ENCODE measurements at regions not wholly inside any gene's neighbourhood (a gene's known extent, or its start where the extent isn't known, plus 50 kb on each side); places are given as distances from the start of the nearest gene placed in this dataset.

DNA sequence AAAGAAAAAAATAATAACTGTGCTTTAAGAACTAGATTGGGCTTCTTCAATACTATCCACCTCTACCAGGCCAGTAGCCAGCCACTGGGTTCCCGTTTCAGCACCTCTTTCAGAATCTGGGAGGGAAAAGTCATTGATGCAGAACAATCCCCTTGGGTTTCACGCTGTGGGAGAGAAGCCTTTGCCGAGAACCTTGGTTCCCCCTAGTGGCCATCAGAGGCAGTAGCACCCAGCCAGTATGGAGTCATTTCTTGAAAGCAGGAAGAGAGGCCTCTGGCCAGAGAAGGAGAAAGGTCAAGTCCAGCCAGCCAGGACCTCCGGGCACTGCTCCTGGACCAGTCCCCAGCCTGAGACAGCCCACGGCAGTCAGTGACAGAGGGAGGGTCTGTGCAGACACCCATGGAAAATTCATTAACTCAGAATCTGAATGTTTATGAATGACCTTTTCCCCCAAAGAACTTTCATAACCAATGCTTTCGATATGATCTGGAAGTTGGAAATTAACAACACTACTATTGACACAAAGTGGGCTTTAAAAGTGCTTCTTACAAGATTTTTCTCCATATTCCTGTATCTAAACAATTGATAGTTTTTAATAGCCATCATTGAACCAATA lies 51.2 kb upstream of the CDH5 start:
- peak; percentile 57 for DNase-seq

- DNase-seq = no peak
Observed at GRCh38 chr16:66311306-66311705, 55.2 kb upstream of the CDH5 start.

DNA sequence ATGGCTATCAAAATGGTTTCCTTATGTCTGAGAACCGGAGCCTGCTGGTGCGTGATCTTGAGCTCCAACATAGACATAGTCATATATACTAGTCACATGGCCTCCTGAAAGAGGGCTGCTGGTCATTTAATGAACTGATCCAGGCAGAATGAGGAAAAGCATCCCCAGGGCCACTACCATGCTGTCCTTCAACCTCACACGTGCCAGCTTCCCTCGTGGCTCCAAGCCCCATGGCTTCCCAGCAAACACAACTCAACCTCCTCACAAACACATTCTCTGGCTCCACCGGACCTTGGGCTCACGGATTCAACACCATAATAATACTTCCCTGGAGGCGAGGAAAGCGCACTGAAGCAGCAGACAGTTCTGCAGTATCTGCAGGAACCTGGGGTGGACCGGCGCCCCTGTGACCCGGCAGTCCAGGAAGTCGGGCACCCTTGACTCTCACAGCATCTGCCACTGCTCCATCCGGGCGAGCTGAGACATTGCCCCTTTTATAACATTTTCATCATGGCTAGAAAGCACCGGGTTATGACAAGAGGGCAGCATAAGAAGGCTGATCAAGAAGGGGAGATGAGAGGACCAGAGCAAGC lies 57.2 kb upstream of the CDH5 start:
- DNase-seq = no peak

- no peak for DNase-seq
Observed at GRCh38 chr16:66308096-66308495, 58.4 kb upstream of the CDH5 start.

DNA sequence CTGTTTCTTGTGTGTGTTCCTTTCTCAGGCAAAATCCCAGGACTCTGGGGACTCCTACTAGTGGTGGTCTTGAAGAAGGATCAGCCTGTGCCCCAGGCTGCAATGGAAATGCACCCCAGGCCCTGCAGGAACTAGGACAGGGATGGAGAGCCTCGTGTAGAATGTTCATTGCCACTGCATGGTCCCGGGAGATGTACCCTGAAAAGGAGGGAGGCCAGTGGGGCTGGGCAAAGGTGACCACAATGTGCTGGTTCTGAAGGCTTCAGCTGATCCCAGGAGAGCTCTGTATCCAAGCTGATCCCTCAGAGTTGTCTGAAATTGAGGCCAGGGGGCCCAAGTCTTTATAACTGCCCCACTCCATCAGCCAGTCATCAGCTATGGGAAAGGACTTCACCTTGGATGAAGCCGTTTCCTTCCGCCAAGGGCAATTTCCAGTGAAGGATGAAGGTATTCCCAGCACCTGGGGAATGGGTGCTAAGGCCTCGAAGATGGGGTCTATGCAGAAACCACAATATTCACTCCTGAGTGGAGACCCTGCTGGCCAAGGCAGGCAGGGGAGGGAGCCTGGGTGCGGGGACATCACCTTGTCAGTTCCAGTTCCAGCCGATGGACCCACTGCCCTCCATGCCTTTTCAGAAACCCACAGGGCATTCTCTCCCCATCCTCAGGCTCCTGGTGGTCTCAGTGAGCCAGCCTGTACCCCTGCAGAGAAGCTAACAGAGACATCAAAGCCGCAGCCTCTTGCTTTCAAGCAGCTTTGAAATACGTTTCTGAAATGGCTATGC lies 59.9 kb upstream of the CDH5 start:
- no peak for DNase-seq

DNA sequence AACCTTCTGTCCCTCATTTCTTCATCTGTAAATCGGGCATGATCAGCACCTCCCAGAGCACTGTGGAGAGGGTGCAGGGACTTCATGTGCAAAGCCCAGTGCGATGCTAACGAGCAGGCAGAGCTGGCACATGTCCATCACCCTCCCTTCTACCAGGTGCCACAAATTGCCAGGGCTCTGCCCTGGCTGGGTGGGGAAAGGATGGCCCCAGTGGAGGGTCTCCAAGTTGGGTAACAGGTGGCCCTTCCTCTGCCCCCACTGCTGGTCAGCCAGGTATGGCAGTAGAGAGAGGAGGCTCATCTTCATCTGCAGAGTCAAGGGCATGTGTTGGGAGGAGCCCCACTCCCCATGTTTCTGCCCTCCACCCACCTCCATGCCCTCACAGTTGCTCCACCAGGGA lies 61.5 kb upstream of the CDH5 start:
- no peak for DNase-seq

DNA sequence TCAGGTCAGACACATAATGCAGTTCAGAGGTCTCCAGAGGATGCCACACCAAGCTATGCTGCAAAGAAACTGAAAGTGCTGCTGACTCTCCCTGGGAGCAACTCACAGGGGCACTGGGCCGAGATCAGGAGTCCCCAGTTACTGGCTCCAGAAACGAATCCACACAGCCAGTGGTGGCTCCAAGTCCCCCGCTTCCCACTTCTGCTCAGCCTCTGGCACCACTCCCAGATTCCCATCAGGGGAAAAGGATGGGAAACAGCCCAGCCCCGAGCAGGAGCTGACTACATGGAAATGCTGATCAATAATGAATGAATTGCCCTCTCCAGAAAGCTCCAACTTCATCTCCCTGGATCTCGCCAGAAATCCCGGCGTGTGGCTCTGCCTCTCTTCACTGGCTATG lies 62.3 kb upstream of the CDH5 start:
- no peak for DNase-seq

- no peak for DNase-seq
Observed at GRCh38 chr16:66300501-66300900, 66.0 kb upstream of the CDH5 start.

- no peak for DNase-seq
Observed at GRCh38 chr16:66300037-66300436, 66.5 kb upstream of the CDH5 start.

- DNase-seq = no peak
Observed at GRCh38 chr16:66299349-66299748, 67.1 kb upstream of the CDH5 start.

GRCh38 chr16:66298571-66299120 lies 67.8 kb upstream of the CDH5 start:
- no peak for DNase-seq

GRCh38 chr16:66298006-66298405 lies 68.5 kb upstream of the CDH5 start:
- no peak for DNase-seq

- DNase-seq = no peak
Observed at GRCh38 chr16:66296591-66296990, 69.9 kb upstream of the CDH5 start.

GRCh38 chr16:66295761-66296546 lies 70.5 kb upstream of the CDH5 start:
- DNase-seq = no peak

DNA sequence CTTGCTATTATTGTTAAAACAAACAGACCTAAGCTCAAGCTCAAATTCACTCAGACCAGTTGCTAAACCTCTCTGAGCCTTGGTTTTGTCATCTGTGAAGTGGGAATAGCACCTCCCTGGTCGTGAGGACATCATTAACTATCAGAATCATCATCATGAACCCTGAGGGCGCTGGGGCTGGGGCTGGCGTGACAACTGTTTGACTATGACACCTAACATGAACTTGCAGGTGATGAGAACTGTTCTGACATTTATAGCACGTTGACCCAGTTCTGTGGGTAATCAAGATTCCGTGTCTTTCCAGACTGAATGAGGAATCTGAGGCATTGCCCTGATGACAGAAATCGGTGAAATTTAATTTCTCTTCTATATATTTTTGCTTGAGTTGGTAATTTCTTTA lies 71.3 kb upstream of the CDH5 start:
- DNase-seq = no peak

- DNase-seq = no peak
Observed at GRCh38 chr16:66294507-66294906, 72.0 kb upstream of the CDH5 start.

GRCh38 chr16:66293932-66294331 lies 72.6 kb upstream of the CDH5 start:
- no peak for DNase-seq

GRCh38 chr16:66293207-66293735 lies 73.2 kb upstream of the CDH5 start:
- no peak for DNase-seq

DNA sequence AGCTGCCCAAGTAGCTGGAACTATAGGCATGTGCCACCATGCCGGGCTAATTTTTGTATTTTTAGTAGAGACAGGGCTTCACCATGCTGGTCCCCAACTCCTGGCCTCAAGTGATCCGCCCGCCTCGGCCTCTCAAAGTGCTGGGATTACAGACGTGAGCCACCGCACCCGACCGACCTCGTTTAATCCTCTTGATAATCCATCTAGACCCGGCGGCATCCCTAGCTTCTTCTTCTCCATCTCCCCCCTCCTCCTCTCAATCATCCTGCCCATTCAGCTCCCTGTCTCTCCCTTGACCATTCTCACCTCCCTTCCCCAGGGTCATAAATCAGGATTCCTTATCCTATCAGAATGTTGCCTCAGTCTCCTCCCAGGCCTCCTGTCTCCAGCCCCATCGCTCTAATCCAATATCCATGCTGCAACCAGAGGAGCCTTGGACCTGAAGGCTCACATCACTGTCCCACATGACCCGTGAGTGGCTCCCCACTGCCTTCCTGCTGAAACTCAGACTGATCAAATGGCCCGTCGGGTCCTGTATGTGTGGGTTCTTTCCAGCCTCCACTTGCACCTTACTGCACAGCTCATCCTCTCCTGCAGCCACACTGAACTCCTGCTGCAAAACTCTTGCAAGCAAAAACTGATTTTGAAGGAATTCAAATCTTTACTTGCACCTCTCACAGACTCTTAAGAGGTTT lies 74.1 kb upstream of the CDH5 start:
- no peak for DNase-seq

- DNase-seq = no peak
Observed at GRCh38 chr16:66291833-66292232, 74.7 kb upstream of the CDH5 start.

DNA sequence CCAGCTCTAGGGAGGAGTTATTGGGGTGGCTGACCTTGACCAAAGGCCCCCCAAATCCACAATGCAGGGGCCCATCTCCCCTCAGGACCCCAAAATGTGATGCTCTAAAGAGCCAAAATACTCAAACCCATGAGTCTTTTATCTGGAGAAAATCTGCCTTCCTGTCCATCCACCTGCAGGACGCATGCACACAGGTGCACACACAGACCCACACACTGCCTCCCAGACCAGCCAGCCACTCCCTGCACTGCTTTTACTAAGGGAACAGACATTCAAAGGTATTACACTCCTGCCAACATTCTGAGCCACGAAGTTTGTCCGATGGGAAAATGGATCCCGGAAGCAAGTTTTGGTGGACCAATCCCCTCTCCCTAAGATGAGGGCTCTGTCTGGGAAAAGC lies 76.1 kb upstream of the CDH5 start:
- no peak for DNase-seq

GRCh38 chr16:66289986-66290385 lies 76.5 kb upstream of the CDH5 start:
- no peak for DNase-seq
